ENCODE measurements at regions not wholly inside any gene's neighbourhood (a gene's known extent, or its start where the extent isn't known, plus 50 kb on each side); places are given as distances from the start of the nearest gene placed in this dataset.

- Histone ChIP-seq H3K27ac (no peak overlapping the region), H3K36me3 (no peaks in the 10 kb centered on the region), H3K27me3 (no peaks in the 10 kb centered on the region), H3K9me3 (peaks cover 0 to 4% (median 0%) of the 10 kb centered on the region in 3 donors), H3K4me3 (no peak overlapping the region), H3K4me1 (no peaks in the 10 kb centered on the region)
- TF ChIP-seq, protein P1, sequence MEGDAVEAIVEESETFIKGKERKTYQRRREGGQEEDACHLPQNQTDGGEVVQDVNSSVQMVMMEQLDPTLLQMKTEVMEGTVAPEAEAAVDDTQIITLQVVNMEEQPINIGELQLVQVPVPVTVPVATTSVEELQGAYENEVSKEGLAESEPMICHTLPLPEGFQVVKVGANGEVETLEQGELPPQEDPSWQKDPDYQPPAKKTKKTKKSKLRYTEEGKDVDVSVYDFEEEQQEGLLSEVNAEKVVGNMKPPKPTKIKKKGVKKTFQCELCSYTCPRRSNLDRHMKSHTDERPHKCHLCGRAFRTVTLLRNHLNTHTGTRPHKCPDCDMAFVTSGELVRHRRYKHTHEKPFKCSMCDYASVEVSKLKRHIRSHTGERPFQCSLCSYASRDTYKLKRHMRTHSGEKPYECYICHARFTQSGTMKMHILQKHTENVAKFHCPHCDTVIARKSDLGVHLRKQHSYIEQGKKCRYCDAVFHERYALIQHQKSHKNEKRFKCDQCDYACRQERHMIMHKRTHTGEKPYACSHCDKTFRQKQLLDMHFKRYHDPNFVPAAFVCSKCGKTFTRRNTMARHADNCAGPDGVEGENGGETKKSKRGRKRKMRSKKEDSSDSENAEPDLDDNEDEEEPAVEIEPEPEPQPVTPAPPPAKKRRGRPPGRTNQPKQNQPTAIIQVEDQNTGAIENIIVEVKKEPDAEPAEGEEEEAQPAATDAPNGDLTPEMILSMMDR (IDR thresholded peaks at IDR 0.05), result no peak
- intact Hi-C loops (cut with DNase I; ENCODE audit: low total_unique reads), result no loop called here
- no peak for DNase-seq
These were observed 72.1 kb upstream of the SEC61G start for GRCh38 chr7:54831046-54831643.

DNA sequence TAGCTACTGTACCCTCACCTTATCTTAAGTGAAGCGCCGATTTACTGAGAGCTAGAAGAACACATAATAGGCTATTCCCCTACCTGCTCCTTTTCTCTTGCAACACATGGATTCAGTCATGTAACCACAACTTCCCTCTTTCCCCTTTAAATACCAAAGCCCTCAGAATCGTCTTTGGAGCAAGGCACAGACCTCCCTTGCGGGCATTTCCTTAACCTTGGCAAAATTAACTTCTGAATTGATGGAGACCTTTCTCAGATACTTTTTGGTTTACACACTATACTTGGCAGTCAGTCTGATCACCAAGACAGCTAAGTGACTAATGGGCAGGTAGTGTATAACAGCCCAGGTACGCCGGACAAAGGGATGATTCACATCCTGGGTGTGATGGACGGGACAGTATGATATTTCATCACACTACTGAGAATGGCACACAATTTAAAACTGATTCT lies 72.7 kb upstream of the SEC61G start:
- no peaks in the 10 kb centered on the region for H3K36me3 ChIP-seq
- H3K4me3 ChIP-seq, result no peak overlapping the region
- TF ChIP-seq, protein P1 (IDR thresholded peaks at IDR 0.05), result no peak
- intact Hi-C loops (cut with DNase I; ENCODE audit: low total_unique reads), result no loop called here
- peaks cover 0 to 4% (median 3%) of the 10 kb centered on the region in 4 donors for H3K4me1 ChIP-seq
- no peak for DNase-seq
- H3K27ac ChIP-seq, result no peak overlapping the region
- H3K9me3 ChIP-seq, result peaks cover 0 to 4% (median 0%) of the 10 kb centered on the region in 3 donors
- H3K27me3 ChIP-seq, result no peaks in the 10 kb centered on the region

DNA sequence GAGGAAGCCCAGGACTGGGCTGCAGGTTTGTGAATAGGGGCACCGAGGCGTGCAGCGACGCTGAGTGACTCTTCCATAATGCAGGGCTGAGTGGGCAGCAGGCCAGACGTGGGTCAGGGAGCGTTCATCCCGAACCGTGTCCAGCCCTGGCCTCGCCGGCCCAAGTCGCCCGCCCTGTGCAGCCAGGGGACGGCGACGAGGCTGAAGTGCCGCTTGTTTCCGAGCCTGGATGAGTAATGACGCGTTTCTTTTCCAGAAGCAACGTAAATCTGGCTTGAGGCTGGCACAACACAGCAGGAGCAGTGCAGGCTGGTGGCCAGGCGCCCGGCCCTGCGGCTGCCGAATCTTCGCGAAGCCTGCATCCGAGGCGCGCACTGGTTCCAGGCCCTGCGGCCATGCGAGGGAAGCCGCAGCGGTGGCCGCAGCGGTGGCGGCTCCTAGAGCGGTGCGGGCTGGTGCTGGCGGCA lies 74.0 kb upstream of the SEC61G start:
- intact Hi-C loops (cut with DNase I; ENCODE audit: low total_unique reads), result no loop called here

DNA sequence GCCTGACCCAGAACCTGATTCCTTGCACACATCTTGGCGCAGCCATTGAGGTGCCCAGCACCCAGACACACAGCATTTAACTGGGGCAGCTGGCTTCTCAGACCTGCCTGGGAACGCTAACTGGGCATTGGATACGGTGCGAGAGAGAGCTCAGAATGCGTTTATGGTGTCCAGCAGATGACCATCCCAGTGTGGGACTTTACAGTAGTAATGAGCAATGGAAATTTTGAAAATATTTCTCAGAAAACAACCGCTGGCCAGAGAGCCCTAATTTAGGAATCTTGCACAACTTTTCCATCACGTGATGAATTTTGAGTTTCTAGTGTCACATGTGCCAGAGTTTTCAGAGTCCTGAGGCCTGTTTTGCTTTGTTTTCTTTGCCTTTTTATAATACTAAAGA lies 78.2 kb upstream of the SEC61G start:
- Histone ChIP-seq H3K36me3 (no peaks in the 10 kb centered on the region), H3K27ac (peak overlapping the region; percentile 76 to 80), H3K27me3 (no peaks in the 10 kb centered on the region), H3K9me3 (no peaks in the 10 kb centered on the region), H3K4me1 (peaks cover 0 to 44% (median 33%) of the 10 kb centered on the region in 4 donors), H3K4me3 (peak overlapping the region; percentile 0 to 6)
- peak; percentile 56 to 73 for DNase-seq
- TF ChIP-seq, protein P1 (IDR thresholded peaks at IDR 0.05), result no peak
- intact Hi-C loops (cut with DNase I; ENCODE audit: low total_unique reads), result loop anchor here (5.0 kb wide), 2 partner anchors 50 to 415 kb away; no protein-coding TSS in a partner anchor

More for the DNA sequence above, 74.0 kb upstream of the SEC61G start:
- Histone ChIP-seq H3K27me3 (no peaks in the 10 kb centered on the region), H3K9me3 (no peaks in the 10 kb centered on the region), H3K4me1 (peaks cover 0 to 17% (median 16%) of the 10 kb centered on the region in 4 donors), H3K36me3 (no peaks in the 10 kb centered on the region), H3K27ac (no peak overlapping the region), H3K4me3 (no peak overlapping the region)
- TF ChIP-seq, protein P1 (IDR thresholded peaks at IDR 0.05), result no peak
- DNase-seq, result no peak

GRCh38 chr7:54837761-54838160 lies 78.8 kb upstream of the SEC61G start:
- peaks cover 0 to 49% (median 35%) of the 10 kb centered on the region in 4 donors for H3K4me1 ChIP-seq
- DNase-seq, result no peak
- TF ChIP-seq, protein P1 (IDR thresholded peaks at IDR 0.05), result no peak
- intact Hi-C loops (cut with DNase I; ENCODE audit: low total_unique reads), result loop anchor here (5.0 kb wide), 2 partner anchors 50 to 415 kb away; no protein-coding TSS in a partner anchor
- H3K4me3 ChIP-seq, result no peak overlapping the region
- peak overlapping the region; percentile 76 to 80 for H3K27ac ChIP-seq
- H3K36me3 ChIP-seq, result no peaks in the 10 kb centered on the region
- H3K27me3 ChIP-seq, result no peaks in the 10 kb centered on the region
- no peaks in the 10 kb centered on the region for H3K9me3 ChIP-seq

Measured in tibial artery (tissue), 4 donors.